HG03159 (cell line): ENCODE measurements at regions not wholly inside any gene's neighbourhood (a gene's known extent, or its start where the extent isn't known, plus 50 kb on each side); places are given as distances from the start of the nearest gene placed in this dataset.
"Not testable (repeated sequence)": the region's sequence is repeated elsewhere in the genome, so short reads cannot be mapped to it uniquely, and the experiment has no call there.

Source experiments
- ATAC-seq: cut with Tn5 transposase; IDR thresholded peaks from one replicate; pipeline ENCODE4 v1.9.1; 2021; ENCODE audit warnings: mild to moderate bottlenecking, moderate library complexity; ENCODE audit not compliant: unreplicated experiment

DNA sequence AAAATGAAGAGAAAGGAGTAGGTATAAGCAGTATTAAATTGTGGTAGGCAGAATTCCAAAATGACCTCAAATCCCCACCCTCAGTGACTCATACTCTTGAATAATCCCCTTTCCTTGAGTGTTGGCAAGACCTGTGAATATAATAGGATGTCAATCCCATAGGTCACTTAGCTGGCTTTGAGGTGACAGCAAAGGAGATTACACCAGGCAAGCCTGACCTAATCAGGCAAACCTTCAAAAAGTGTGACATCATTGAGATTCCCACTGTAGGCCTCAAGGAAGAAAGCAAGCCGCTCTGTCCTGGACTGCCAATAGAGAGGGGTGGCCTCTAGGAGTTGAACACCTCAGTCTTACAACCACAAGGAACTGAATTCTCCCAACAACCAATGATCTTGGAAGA, 535.2 kb downstream of the RBFOX1 start:
- no peak for ATAC-seq

DNA sequence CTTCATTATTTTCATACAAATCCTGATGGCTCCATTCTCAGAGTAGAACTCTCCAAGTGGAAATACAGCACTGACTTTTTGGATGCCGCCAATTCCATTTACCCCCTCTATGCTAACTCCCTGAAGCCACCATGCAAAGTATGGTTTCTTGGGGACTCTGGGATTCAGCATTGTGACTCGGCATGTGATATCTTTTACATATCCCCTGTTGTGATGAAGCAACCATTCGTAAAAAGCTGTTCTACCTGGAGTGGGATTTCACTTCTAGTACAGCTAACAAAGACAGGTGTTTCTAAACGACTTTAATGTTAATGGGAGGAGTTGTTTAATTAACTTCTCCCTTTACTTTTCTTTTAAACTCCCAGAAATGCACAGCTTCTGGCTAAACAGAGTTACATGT, 533.5 kb downstream of the RBFOX1 start:
- ATAC-seq = no peak

- ATAC-seq = not testable (repeated sequence)
These were observed 532.7 kb downstream of the RBFOX1 start for GRCh38 chr16:7865393-7865792.

DNA sequence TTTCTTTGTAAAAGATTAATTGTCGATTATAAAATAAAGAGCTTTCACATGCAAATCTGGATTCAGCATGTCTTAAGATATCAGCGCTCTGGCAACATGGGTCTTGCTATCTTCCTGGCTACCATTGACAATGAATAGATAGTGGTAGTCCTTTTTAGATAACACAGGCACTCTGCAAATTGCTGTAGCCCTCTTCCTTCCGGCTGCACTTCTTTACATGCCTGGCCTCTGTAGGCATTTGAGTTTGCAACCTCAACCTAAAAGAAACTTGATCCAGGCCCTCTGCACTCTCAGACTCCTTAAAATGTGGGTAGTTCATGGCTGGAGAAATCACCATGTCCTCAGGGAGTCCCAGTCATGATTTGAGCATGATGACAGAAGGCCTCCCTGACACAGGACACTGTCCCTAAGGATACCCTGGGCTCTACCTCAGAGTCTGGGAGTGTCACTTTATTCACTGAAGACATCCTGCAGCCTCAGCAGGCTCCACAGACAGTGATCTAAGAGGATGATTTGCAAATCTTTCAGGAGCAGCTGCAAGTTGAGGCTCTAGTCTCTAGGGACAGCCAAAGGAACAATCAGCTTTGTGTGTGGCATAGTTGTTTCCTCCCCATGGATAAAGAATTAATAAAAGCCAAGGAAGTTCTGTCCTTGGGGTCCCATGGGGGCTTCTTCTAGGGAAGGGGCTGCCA, 529.4 kb downstream of the RBFOX1 start:
- no peak for ATAC-seq

- ATAC-seq = no peak
These were observed 520.6 kb downstream of the RBFOX1 start for GRCh38 chr16:7853197-7853596.

- ATAC-seq = no peak
These were observed 517.2 kb downstream of the RBFOX1 start for GRCh38 chr16:7849841-7850240.

GRCh38 chr16:7843261-7843660, 510.6 kb downstream of the RBFOX1 start:
- no peak for ATAC-seq

- ATAC-seq = no peak
These were observed 506.9 kb downstream of the RBFOX1 start for GRCh38 chr16:7839568-7839967.

- no peak for ATAC-seq
These were observed 502.3 kb downstream of the RBFOX1 start for GRCh38 chr16:7834771-7835431.

DNA sequence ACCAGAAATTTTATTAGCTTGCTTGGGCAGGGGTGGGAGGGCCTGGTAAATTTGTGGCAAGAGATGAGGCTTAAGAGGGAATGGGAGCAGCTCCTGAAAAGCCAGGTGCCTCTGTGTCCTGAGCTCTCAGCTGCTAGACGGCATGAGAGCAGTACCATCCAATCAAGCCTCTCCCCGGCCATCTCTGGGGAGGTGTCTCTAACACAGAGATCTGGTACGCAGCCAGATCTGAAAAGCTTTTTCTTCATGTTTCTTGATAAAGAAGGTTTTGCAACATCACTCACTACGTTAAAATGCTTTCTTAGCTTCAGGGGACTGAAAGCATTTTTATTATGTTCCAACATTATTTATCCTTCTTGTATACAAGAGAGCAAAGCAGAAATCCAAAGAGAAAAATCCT, 488.2 kb downstream of the RBFOX1 start:
- ATAC-seq = no peak

- ATAC-seq = no peak
These were observed 473.2 kb downstream of the RBFOX1 start for GRCh38 chr16:7805686-7806396.

GRCh38 chr16:7804635-7805195, 472.1 kb downstream of the RBFOX1 start:
- ATAC-seq = no peak

DNA sequence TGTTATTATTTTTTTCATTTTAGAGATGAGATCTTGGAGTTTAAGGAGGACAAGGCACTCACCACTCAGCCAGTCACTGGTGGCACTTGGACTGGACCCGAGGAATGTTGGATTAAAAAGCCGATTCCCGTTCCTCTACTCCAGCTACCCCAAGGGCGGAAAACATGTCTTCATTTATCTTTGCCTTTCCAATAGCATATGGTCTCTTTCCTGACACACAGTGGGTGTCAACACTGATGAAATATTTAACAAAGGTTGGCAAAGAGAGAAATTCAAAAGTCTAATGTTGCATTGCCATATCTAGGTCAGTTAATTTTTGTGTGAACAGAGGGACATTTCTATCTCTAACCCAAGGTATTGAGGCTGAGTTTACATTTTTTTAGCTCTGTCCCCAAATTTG, 459.7 kb downstream of the RBFOX1 start:
- no peak for ATAC-seq

- no peak for ATAC-seq
These were observed 458.5 kb downstream of the RBFOX1 start for GRCh38 chr16:7791028-7791590.

DNA sequence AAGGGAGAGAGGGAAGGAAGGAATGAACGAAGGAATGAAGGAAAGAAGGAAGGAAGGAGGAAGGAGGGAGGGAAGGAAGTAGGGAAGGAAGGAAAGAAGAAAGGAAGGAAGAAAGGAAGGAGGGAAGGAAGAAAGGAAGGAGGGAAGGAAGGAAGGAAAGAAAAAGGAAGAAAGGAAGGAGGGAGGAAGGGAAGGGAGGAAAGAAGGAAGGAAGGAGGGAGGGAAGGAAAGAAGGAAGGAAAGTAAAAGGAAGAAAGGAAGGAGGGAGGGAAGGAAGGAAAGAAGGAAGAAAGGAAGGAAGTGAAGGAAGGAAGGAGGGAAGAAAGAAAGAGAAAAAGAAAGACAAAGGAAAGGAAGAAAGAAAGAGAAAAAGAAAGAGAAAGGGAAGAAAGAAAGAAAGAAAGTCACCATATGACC, 442.4 kb downstream of the RBFOX1 start:
- ATAC-seq = no peak

GRCh38 chr16:7772722-7773121, 440.1 kb downstream of the RBFOX1 start:
- ATAC-seq = no peak

DNA sequence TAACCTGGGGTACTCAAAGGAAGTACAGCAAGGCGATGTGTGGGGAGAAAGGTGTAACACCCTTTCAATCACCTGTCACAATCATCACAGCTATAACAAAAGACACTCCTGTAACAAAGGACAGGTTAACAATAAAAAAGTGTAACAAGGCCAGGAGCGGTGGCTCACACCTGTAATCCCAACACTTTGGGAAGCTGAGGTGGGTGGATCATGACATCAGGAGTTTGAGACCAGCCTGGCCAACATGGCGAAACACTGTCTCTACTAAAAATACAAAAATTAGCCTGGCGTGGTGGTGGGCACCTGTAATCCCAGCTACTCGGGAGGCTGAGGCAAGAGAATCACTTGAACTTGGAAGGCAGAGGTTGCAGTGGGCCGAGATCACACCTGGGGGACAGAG, 436.4 kb downstream of the RBFOX1 start:
- not testable (repeated sequence) for ATAC-seq

DNA sequence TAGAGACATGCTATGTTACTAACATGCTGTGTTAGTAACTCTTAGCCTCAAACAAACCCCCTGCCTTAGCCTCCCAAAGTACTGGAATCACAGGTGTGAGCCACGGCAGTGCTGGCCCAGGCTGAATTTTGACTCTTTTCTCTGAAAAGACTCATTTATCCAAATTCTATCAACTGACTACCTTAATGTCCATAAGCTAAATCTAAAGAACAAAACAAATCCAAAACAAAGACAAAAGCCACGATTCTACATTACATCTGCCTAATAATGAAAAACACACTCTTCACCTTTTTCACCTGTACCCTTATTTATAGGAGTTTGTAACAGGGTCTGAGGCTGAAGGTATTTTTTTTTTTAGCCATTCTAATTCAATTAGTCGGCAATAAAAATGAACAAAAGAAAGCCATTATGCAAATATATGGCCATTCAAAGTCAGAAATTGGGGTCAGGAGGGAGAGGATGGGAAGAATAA, 432.5 kb downstream of the RBFOX1 start:
- no peak for ATAC-seq

GRCh38 chr16:7763111-7763510, 430.5 kb downstream of the RBFOX1 start:
- no peak for ATAC-seq
